ENCODE measurements at regions not wholly inside any gene's neighbourhood (a gene's known extent, or its start where the extent isn't known, plus 50 kb on each side); places are given as distances from the start of the nearest gene placed in this dataset.

GRCh38 chr3:105222568-105223093, 144.1 kb upstream of the ALCAM start (continued):
- TF ChIP-seq, protein P1, sequence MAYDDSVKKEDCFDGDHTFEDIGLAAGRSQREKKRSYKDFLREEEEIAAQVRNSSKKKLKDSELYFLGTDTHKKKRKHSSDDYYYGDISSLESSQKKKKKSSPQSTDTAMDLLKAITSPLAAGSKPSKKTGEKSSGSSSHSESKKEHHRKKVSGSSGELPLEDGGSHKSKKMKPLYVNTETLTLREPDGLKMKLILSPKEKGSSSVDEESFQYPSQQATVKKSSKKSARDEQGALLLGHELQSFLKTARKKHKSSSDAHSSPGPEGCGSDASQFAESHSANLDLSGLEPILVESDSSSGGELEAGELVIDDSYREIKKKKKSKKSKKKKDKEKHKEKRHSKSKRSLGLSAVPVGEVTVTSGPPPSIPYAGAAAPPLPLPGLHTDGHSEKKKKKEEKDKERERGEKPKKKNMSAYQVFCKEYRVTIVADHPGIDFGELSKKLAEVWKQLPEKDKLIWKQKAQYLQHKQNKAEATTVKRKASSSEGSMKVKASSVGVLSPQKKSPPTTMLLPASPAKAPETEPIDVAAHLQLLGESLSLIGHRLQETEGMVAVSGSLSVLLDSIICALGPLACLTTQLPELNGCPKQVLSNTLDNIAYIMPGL (CRISPR knock-in tag; IDR thresholded peaks at IDR 0.05; ENCODE audit: borderline replicate concordance), result no peak
- TF ChIP-seq, protein P2, sequence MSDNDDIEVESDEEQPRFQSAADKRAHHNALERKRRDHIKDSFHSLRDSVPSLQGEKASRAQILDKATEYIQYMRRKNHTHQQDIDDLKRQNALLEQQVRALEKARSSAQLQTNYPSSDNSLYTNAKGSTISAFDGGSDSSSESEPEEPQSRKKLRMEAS (IDR thresholded peaks at IDR 0.05), result no peak
- TF ChIP-seq KDM5A (IDR thresholded peaks at IDR 0.05) (no peak), HEYL (CRISPR knock-in tag; IDR thresholded peaks at IDR 0.05) (no peak)

GRCh38 chr3:105223815-105224214, 142.9 kb upstream of the ALCAM start:
- Histone ChIP-seq H3K4me3 (no peak overlapping the region), H3K27ac (no peak overlapping the region), H3K9me3 (no peaks in the 10 kb centered on the region), H3K4me2 (no peak overlapping the region), H3K4me1 (no peaks in the 10 kb centered on the region)
- POLR2A ChIA-PET, result no interaction called here
- TF ChIP-seq RFX5 (IDR thresholded peaks at IDR 0.05) (no peak), ZSCAN20 (CRISPR knock-in tag; IDR thresholded peaks at IDR 0.05) (no peak), KDM5A (IDR thresholded peaks at IDR 0.05) (no peak), NR3C1 (IDR thresholded peaks at IDR 0.05) (no peak), POLR2A (IDR thresholded peaks at IDR 0.05; ENCODE audit: low read length) (no peak), RNF2 (IDR thresholded peaks at IDR 0.05; ENCODE audit: borderline replicate concordance, low read depth) (no peak), NFE2L2 (conservative IDR thresholded peaks at IDR 0.05; ENCODE audit: low read length) (no peak), REST (IDR thresholded peaks at IDR 0.05) (no peak), CBX8 (IDR thresholded peaks at IDR 0.05) (no peak), HOXB13 (CRISPR knock-in tag; IDR thresholded peaks at IDR 0.05; ENCODE audit: low read depth) (no peak), RARB (CRISPR knock-in tag; IDR thresholded peaks at IDR 0.05) (no peak), HOXB5 (CRISPR knock-in tag; IDR thresholded peaks at IDR 0.05) (no peak), HOXA7 (CRISPR knock-in tag; IDR thresholded peaks at IDR 0.05) (no peak)
- TF ChIP-seq, protein P3, sequence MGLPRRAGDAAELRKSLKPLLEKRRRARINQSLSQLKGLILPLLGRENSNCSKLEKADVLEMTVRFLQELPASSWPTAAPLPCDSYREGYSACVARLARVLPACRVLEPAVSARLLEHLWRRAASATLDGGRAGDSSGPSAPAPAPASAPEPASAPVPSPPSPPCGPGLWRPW (IDR thresholded peaks at IDR 0.05), result no peak
- TF ChIP-seq, protein P4, sequence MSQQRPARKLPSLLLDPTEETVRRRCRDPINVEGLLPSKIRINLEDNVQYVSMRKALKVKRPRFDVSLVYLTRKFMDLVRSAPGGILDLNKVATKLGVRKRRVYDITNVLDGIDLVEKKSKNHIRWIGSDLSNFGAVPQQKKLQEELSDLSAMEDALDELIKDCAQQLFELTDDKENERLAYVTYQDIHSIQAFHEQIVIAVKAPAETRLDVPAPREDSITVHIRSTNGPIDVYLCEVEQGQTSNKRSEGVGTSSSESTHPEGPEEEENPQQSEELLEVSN (IDR thresholded peaks at IDR 0.05; ENCODE audit: borderline replicate concordance, low read depth), result no peak
- CTCF ChIA-PET, result no interaction called here
- ATAC-seq (no peak), FAIRE-seq (no peak), DNase-seq (ENCODE audit: low read depth in 1 of 2, low spot score in 1 of 2) (no peak)
- 73% methylated on average over 11 of the region's 11 CpGs for WGBS (ENCODE audit: missing lambda C conversion rate)

GRCh38 chr3:105228696-105229095, 138.0 kb upstream of the ALCAM start:
- no peak for DNase-seq (ENCODE audit: low read depth in 1 of 2, low spot score in 1 of 2)
- no peak overlapping the region for H3K4me3 ChIP-seq
- H3K4me1 ChIP-seq, result no peaks in the 10 kb centered on the region
- POLR2A ChIA-PET, result no interaction called here
- CTCF ChIA-PET, result interaction anchor here (0.6 kb wide), 2 partner anchors 246 to 322 kb away, joined by 3 read pairs; no protein-coding TSS in a partner anchor
- no peak for FAIRE-seq
- no peaks in the 10 kb centered on the region for H3K9me3 ChIP-seq
- no peak overlapping the region for H3K27ac ChIP-seq
- no peak overlapping the region for H3K4me2 ChIP-seq
- WGBS (ENCODE audit: missing lambda C conversion rate), result 40% methylated on average over 3 of the region's 3 CpGs
- no peak for ATAC-seq
- TF ChIP-seq CBX2 (IDR thresholded peaks at IDR 0.05; ENCODE audit: borderline replicate concordance, low read depth) (no peak), SMC3 (IDR thresholded peaks at IDR 0.05) (no peak), KDM1A (IDR thresholded peaks at IDR 0.05; ENCODE audit: low read depth) (no peak), ZFP36 (IDR thresholded peaks at IDR 0.05; ENCODE audit: borderline replicate concordance, partially characterized antibody) (no peak), ZC3H11A (IDR thresholded peaks at IDR 0.05) (no peak), MAFK (IDR thresholded peaks at IDR 0.05; ENCODE audit: partially characterized antibody) (no peak), PHF8 (IDR thresholded peaks at IDR 0.05; ENCODE audit: borderline replicate concordance, low read depth) (no peak), CHD4 (IDR thresholded peaks at IDR 0.05; ENCODE audit: borderline replicate concordance) (no peak), CEBPB (IDR thresholded peaks at IDR 0.05) (no peak), HOXA7 (CRISPR knock-in tag; IDR thresholded peaks at IDR 0.05) (no peak), SREBF2 (IDR thresholded peaks at IDR 0.05) (no peak), EP300 (IDR thresholded peaks at IDR 0.05) (no peak), RNF2 (IDR thresholded peaks at IDR 0.05; ENCODE audit: borderline replicate concordance, low read depth) (no peak), JUNB (IDR thresholded peaks at IDR 0.05) (no peak), JUN (IDR thresholded peaks at IDR 0.05) (no peak), HDAC2 (IDR thresholded peaks at IDR 0.05) (no peak)
- TF ChIP-seq, protein P4 (IDR thresholded peaks at IDR 0.05; ENCODE audit: borderline replicate concordance, low read depth), result no peak
- TF ChIP-seq, protein P3 (IDR thresholded peaks at IDR 0.05), result no peak

Measured in A549 (cell line).